Loucy (cell line): ENCODE measurements at regions not wholly inside any gene's neighbourhood (a gene's known extent, or its start where the extent isn't known, plus 50 kb on each side); places are given as distances from the start of the nearest gene placed in this dataset.

Experiments
- EZH2phosphoT487 ChIP-seq: fragments of 200-600 bp; IDR thresholded peaks from 2 replicates; pipeline ENCODE4 v1.6.1; 2018; ENCODE audit warnings: antibody characterized with exemption, mild to moderate bottlenecking, moderate library complexity, borderline replicate concordance
- TF ChIP-seq, protein P1 (sequence below): fragments of 200-600 bp; sonication (generic); conservative IDR thresholded peaks from 2 replicates; pipeline ENCODE4 v1.5.1; 2014; ENCODE audit warnings: mild to moderate bottlenecking, antibody characterized with exemption, low read length

DNA sequence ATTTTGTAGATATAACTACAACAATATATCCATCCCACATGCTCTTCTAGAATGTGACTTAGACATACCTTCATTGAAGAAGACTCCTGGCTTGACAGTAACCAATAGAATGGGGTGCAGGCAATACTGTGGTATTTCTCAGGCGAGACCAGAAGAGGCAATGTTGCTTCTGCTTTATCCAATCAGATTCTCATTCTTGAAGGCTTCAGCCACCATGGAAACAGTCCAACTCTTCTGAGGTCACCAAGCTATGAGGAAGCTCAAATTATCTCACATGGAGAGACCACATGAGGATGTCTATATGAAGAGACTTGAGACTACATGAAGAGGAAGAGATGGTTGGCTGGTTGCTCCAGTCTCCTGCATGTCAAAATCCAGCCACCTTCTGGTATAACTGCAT is 469.9 kb downstream of the PCDH10 start:
- TF ChIP-seq, protein P1, sequence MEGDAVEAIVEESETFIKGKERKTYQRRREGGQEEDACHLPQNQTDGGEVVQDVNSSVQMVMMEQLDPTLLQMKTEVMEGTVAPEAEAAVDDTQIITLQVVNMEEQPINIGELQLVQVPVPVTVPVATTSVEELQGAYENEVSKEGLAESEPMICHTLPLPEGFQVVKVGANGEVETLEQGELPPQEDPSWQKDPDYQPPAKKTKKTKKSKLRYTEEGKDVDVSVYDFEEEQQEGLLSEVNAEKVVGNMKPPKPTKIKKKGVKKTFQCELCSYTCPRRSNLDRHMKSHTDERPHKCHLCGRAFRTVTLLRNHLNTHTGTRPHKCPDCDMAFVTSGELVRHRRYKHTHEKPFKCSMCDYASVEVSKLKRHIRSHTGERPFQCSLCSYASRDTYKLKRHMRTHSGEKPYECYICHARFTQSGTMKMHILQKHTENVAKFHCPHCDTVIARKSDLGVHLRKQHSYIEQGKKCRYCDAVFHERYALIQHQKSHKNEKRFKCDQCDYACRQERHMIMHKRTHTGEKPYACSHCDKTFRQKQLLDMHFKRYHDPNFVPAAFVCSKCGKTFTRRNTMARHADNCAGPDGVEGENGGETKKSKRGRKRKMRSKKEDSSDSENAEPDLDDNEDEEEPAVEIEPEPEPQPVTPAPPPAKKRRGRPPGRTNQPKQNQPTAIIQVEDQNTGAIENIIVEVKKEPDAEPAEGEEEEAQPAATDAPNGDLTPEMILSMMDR = no peak
- TF ChIP-seq EZH2phosphoT487 = no peak
